Activated T-cell treated with anti-CD3 and anti-CD28 coated beads for 1 hour (primary cell): ENCODE measurements at regions not wholly inside any gene's neighbourhood (a gene's known extent, or its start where the extent isn't known, plus 50 kb on each side); places are given as distances from the start of the nearest gene placed in this dataset.
"Not testable (repeated sequence)": the region's sequence is repeated elsewhere in the genome, so short reads cannot be mapped to it uniquely, and the experiment has no call there.

Source experiments
- DNase-seq: peaks from one replicate; pipeline ENCODE4 v3.0.0-alpha.2; 2020; ENCODE audit warnings: low read depth

DNA sequence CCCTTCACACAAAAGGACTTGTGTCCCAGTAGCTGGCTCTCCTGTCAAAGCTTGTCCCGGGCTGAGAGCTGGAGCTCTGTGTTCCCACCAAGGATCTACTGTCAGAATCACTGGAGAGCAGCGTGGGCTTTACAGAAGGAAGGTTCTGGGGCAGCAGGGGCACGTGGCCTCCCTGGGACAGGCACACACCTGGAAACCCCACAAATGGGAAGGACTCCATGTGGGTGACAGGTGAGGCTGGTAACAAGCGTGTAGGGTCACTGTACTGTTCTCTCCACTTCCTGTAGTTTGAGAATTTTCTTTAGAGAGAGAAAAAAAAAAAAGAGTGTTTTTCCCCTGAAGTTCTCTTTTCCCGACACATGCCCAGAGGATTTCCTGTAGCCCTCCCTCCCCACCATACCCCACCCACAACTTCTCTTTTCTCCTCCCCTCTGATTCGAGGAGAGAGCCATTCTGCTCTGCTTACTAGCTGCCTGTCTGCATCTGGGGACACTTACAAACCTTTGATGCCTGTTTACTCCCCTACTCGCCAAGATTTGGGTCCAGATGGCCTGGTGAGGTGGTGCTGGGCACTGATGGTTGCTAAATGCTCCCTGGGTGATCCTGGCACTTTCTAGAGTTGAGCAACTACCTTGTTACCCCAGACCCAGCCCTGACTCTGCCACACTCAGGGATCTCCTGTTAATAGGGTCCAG is 84.1 kb upstream of the SIRPA start:
- DNase-seq = no peak

- DNase-seq = no peak
Observed at GRCh38 chr20:1810572-1810925, 84.7 kb upstream of the SIRPA start.

DNA sequence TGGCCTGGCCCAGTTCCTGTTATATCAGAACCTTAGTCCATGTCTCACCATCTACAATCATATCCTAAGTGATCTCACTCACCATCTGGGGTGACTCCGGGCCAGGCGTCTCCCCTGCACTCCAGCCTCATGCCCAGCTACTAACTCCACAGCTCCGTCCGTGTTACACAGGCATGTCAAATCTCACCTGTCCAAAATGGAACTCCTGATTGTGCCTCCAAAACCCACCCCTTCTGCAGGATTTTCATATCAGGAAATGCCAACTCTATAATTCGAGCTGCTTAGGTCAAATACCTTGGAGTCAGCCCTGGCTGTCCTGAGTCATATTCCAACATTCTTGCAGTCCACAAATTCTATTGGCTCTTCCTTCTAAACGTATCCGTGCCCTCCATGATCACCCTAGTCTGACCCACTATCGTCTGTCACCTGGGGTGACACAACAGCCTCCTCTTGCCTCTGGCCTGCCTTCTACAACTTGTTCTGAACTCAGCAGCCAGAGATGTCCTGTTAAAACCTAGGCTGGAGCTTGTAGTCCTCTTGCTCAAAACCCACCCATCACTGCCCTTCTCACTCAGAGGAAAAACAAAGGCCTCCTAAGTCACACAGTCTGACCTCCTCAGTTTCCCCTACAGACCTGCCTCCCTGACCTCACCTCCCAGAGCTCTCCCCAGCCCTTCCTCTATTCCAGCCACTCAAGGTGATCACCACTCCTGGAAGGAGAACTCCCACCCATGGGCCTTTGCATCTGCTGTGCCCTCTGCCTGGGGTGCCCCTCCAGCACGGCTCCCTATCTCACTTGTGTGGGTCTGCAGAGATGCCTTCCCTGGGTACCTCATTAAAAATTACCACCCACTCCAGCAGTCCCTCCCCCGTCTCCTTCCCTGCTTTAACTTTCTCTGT is 85.3 kb upstream of the SIRPA start:
- DNase-seq = no peak

GRCh38 chr20:1809131-1809572 is 86.1 kb upstream of the SIRPA start:
- no peak for DNase-seq

DNA sequence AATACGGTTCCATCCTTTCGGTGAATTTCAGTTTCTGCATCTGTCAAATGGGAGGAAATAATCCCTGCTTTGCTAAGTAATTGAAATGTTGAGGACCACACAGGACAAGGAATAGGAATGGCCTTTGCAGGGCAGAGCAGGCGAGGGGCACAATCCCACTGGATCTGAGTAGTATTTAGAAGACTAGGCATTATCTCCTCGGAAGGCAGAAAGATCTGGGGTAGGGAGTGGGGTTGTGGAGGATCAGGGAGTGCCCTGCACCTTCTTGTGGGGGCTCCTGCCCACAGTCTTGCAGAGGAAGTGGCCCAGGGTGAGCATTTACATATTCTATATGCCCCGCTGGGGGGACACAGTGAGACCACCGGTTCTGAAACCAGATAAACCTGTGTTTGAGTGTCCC is 87.1 kb upstream of the SIRPA start:
- no peak for DNase-seq

DNA sequence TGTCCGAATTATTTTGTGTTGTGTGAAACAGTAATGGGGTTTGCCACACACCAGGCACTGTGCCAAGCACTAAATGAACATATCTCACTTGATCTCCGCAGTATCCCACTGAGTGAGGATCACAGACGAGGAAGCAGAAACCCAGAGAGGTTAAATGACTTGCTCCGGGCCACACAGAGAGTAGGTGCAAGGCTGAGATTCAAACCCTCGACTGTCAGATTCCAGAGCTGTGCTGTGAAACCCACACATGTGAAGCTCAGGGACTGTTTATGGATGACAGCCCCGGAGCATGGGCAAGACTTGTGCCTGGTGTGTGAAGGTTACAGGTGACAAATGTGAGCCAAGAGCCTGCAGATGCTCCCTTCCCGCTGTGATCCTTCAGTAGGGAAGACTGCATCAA is 87.8 kb upstream of the SIRPA start:
- DNase-seq = no peak

- DNase-seq = no peak
Observed at GRCh38 chr20:1806456-1806855, 88.8 kb upstream of the SIRPA start.

DNA sequence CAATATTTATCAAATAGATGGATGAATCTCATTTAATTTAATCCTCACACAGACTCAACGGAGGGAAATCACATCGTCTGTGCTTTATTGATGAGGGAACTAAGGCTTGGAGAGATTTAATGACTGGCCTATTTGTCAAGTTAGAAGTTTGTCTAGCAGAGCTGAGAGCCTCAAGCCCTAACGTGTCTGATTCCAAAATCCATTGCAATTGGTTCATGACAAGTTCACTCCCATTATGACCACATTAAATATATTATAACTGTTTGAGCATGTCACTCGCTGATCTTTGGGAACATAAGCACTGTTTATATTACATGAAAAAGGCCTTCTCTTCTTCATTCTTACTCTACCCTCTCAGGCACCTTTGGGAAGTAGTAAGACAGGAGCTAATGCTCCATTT is 89.4 kb upstream of the SIRPA start:
- no peak for DNase-seq

DNA sequence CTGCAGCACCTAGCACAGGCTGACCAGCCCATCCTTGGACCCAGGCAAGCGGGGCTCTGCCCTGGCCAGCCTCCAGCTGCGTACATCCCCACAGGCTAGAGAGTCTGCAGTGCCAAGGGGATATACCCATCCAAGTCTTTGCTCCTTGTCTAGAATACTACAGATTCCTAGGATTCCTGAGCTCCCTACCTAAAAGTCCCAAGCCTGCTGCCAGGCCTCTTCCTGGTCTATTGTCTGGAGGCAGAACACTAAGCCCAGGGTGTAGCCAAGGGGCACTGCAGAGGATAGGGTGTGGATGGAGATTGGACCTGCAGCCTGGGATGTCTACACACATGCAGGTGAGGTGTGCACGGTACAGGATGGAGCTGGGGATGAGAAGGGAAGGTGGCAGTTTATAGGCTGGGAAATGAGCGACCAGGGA is 90.0 kb upstream of the SIRPA start:
- DNase-seq = no peak

DNA sequence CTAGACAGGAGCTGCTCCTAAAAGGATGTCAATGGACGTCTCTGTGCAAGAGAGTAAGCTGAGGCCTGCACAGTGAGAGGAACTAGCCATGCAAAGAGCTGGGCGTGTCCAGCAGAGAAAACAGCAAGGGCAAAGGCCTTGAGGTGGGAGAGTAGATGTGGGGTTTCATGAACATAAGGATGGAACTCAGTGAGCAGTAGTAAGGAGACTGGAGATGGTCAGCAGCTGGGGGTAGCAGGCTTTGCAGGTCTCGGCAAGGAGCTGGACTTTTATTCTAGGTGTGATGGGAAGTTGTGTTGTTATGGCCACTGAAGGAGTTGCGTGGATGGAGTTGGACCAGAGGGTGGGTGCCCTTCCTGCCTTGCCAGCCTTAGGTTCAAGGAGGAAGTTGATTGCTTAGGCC is 90.7 kb upstream of the SIRPA start:
- DNase-seq = no peak

- DNase-seq = no peak
Observed at GRCh38 chr20:1803932-1804501, 91.2 kb upstream of the SIRPA start.

DNA sequence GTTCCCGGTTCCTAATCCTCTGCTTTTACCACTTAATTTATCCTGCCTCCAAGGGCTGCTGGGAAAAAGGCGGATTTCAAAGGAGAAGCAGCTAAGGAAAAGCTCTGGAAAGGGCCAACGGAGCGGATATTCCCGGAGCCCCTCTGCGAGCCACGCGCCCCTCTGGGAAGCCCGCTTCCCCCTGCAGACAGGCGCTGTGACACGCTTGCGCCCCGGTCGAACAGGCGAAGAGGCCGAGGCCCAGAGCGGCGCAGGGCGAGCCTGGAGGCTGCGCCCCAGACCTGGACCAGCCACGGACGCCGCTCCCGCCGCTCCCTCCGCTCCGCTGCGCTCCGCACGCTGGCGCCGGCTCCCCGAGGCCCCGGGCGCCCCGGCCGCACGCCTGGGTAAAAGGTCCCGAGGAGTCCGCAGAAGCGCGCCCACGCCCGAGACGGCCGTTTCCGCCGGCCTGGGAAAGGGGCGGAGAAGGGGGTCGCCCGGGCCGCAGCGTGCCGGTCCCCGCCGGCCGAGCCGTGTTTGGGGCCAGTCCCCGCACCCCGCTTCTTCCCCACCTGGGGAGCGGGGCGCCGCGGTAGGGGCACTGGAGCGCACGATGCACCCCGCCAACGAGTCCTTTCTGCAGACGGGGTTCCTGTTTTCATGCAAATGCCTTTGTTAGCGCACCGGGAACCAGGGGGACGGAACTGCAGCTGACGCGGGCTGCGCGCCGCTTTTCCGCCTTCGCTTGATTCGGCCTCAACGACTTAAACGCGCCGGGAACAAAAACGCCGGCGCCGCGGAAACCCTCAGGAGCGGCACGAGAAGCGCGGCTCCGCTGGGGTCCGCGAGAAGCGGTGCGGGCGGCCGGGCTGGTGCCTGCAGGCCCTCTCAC is 91.9 kb upstream of the SIRPA start:
- DNase-seq = peak; percentile 4

- peak; percentile 10 for DNase-seq
Observed at GRCh38 chr20:1802385-1803060, 92.7 kb upstream of the SIRPA start.

GRCh38 chr20:1801929-1802306 is 93.3 kb upstream of the SIRPA start:
- no peak for DNase-seq

DNA sequence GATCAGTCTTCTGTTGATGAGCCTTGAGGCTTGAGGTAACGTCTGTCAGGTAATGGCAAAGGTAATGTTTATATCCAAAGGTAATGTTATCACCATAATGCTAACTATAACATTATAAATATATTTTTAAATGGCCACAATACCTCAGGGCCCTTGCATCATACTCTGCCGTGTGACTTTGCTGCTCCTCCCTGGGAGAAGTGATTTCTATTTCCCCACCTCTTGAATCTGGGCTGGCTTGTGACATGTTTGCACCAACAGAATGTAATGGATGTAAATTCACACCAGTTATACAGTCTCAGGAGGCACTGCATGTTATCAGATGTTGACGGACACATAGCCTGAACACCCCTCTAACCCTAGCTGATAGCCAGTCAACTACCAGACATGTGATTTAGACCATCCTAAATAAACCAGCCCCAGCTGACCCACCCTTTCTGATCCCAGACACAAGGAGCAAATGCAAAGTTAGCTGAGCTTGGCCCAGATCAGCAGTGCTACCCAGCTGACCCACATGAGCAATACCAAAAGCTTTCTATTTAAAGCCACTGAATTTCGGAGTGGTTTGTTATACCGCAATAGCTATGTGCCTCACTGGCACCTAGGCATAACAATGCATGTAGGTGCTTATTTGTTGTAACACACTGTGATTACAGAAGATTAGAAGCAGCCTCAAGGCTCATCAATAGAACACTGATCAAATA is 93.8 kb upstream of the SIRPA start:
- no peak for DNase-seq

DNA sequence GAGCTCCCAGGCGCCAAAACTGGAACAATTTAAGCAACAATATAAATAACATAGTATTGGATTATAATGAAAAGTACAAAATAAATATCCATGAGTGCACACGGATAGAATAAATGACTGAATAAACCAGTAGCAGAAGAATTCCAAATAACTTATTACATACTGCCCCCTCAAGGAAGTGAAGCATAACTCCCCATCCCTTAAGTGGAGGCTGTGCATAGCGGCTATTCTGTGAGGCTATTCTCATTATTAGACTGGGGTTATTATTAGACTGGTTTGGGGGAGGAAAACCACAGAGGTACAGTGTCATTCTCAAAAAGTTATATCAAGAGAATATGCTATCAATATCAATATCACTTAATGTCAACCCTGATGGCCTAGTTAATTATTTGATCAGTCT is 94.4 kb upstream of the SIRPA start:
- DNase-seq = no peak

- DNase-seq = no peak
Observed at GRCh38 chr20:1800180-1800579, 95.0 kb upstream of the SIRPA start.

DNA sequence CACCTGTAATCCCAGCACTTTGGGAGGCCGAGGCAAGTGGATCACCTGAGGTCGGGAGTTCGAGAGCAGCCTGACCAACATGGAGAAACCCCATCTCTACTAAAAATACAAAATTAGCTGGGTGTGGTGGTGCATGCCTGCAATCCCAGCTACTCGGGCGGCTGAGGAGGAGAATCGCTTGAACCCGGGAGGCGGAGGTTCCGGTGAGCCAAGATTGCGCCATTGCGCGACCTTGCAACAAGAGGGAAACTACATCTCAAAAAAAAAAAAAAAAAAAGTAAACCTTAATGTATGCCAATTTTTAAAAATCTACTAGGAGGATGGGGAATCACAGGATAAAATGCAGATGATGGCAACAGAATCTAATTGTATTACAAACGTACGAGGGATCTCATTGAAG is 95.5 kb upstream of the SIRPA start:
- not testable (repeated sequence) for DNase-seq

DNA sequence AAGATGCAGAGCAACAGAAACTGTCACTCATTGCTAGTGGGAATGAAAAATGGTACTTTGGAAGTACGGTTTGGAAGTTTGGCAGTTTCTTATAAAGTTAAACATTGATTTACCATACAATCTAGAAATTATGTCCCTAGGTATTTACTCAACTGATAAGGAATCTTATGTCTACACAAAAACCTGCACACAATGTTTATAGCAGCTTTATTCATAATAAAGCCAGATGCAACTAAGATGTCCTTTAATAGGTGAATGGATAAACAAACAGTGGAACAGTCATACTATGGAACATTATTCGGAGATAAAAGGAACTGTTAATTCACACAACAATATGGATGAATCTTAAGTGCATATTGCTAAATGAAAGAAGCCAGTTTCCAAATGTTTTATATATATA is 96.2 kb upstream of the SIRPA start:
- DNase-seq = no peak

GRCh38 chr20:1793821-1794220 is 101.4 kb upstream of the SIRPA start:
- no peak for DNase-seq

- no peak for DNase-seq
Observed at GRCh38 chr20:1792274-1792673, 102.9 kb upstream of the SIRPA start.
